SK-MEL-5 (cell line): ENCODE measurements at regions not wholly inside any gene's neighbourhood (a gene's known extent, or its start where the extent isn't known, plus 50 kb on each side); places are given as distances from the start of the nearest gene placed in this dataset.

ENCODE experiments used
- DNase-seq: peaks from one replicate; pipeline ENCODE4 v3.0.0-alpha.2; 2016; ENCODE audit warnings: low read depth, low spot score
- in situ Hi-C: cut with HindIII; loops from 2 replicates; pipeline ENCODE4 v1.10.0; 2016; ENCODE audit warnings: low sequenced_read_pairs, high pct_unique_total_duplicates, low pct_unique_long_range_greater_than_20kb

- no peak for DNase-seq
- in situ Hi-C loops, result no loop called here
Measured at GRCh38 chr12:114981036-114981435, 297.1 kb upstream of the TBX3 start.

DNA sequence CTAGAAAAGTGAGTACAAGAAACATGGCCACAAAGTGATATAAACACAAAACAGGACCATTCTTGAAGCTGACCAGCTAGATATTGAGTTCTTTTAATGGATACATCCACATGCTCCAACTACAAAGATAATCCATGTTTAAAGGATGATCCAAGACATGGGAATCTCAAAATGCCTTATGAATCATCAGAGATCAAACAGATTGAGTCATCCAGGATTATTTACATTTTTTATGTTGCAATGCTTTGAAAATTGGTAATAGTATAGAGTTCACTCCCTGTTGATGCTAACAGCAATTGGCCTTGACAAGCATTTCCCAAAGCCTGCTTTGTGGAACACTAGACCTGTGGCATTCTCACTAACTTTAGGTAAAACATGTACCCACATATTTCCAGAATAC is 293.0 kb upstream of the TBX3 start:
- in situ Hi-C loops, result no loop called here
- no peak for DNase-seq

DNA sequence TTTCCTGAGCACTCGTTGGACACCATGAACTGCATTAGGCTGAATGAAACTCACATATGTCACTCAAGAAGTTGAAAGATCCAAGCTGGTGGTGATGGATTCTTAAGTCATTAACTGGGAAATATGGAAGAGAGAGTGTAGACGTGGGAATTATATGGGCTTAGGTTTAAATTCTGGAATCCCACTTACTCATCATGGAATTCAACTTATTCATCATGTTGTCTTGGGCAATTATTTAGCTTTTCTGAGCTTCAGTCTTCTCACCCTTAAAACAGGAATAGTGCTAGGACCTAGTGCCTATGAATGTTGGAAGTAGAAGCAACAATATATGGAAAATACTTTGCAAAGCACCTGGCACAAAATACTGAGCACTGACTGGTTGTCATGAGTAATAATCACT is 292.4 kb upstream of the TBX3 start:
- no peak for DNase-seq
- in situ Hi-C loops, result no loop called here

GRCh38 chr12:114975640-114976310 is 291.8 kb upstream of the TBX3 start:
- in situ Hi-C loops, result no loop called here
- DNase-seq, result no peak

DNA sequence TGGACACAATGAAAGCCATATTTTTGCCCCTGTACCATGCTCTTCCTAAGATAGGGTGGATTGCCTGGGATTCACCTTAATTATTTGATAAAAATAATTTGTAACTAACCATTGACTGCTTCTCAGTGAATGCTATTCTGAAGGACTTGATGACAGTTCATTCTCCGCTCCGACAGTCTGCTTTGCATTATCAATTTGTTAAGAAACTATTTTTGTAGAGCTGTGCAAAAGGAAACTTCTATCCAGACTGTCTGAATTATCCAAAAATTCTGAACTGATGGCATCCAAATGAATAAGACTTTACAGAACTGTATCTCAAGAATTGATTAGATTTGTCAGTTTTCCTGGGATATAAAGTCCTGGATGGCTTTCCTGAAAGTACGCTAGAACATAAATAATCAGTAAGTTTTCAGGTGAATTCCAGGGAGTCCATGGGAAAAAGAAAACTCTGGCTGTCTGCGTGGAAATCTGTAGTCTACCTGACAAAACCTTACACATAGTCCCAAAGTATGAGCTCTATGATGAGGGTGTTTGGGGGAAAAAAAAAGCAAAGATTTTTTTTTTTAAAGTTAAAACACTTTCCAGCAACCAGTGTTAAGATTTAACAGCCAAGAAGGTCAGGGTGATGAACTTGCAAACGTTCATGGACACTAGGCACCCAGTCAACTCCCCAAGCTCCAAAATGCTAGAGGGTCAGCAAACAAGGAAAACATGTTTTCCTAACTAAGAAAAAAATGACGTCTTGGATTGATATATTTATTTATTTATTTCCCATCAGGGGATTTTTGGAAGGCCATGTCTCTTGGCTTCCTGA is 291.1 kb upstream of the TBX3 start:
- in situ Hi-C loops, result no loop called here
- DNase-seq, result no peak

DNA sequence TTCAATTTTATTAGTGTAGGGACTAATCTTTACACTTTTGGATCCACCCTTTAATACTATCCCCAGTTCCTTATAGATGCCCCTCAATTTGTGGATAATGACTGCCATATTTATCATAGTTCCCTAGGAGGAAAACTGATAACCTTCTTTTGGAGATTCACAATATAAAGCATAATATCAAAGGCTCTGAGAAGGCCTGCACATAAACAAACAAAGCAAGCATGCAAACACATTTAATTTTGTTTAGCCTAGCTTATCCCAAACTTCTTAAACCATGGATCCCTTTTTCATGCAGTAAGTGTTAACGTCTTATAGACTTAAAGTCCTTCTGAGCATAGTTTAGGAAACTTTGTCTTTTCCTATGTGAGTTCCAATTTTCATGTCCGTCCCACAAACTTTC is 290.4 kb upstream of the TBX3 start:
- in situ Hi-C loops, result no loop called here
- no peak for DNase-seq

DNA sequence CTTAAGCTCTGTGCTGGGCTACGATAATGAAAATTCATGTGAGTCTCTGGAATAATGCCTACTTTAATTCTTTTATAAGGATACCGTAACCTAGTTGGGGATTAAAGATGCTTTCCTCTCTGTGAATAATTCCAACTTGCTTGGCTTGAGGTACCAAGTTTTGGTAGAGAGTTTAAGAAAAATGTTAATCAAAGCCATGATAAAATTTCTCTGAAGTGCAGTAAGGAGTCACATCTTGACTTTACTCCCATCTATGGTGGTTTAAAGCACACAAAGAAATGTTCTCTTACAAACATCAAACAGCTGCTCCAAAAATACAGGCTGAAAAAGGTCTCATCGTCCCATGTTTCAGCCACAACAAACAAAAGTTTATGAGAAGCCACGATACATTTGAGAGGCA is 284.8 kb upstream of the TBX3 start:
- no peak for DNase-seq
- in situ Hi-C loops, result no loop called here

DNA sequence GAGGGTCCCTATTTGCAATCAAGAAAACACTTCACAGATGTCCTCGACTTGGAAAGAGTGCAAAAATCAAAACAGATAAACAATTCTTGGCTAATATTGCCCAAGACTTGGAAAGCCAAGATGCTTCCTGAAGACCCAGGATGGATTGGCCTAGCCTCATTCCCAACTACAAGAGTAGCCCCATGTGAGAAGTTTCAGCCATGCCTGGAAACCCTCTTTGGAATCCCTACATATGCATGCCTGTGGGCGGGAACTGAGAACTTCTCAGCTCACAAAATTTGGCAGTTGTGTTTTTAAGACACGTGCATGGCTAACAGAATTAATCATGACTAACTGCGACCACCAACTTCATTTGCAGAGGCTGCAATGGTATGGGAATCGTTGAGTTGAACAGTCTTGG is 283.2 kb upstream of the TBX3 start:
- in situ Hi-C loops, result no loop called here
- DNase-seq, result no peak

DNA sequence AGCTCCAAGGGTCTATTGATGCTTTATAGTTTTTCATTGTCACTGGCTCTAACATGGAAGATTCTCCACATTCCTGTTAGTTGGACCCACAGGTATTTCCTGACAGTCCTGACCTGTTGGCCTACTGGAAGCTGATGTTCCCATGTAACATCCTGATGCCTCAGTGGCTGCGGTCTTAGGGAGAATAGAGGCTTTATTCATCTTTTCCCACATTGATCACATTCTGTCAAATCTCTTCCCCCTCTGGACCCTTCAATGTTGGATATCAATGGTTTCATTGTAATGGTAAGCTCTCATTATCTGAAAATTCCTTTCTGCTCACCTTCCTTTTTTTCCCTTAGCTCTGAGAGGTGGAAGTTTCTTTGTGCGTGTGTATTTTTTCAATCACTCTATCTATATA is 280.9 kb upstream of the TBX3 start:
- in situ Hi-C loops, result no loop called here
- no peak for DNase-seq

GRCh38 chr12:114963846-114964245 is 279.9 kb upstream of the TBX3 start:
- no peak for DNase-seq
- in situ Hi-C loops, result no loop called here

GRCh38 chr12:114961491-114961890 is 277.5 kb upstream of the TBX3 start:
- in situ Hi-C loops, result no loop called here
- no peak for DNase-seq

DNA sequence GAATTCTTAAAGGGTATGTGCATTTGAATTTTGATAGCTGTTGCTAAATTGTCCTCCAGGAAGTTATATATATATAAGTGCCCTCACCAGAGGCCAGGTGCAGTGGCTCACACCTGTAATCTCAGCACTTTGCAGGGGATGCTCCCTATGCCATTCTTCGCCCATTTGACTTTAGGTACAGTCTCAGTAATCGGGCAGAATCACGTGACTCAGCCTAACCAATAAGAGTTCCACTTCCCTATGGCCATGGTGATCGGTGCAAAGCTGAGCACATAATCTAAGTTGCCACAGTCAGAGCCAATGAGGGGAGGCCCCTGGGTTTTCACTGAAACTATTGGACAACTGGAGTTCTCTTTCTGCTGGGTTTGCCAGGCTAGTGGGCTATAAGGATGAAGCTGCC is 274.6 kb upstream of the TBX3 start:
- in situ Hi-C loops, result no loop called here

GRCh38 chr12:114957225-114957624 is 273.2 kb upstream of the TBX3 start:
- no peak for DNase-seq
- in situ Hi-C loops, result no loop called here

More for the DNA sequence above, 274.6 kb upstream of the TBX3 start:
- peak; percentile 10 for DNase-seq

GRCh38 chr12:114955414-114956014 is 271.5 kb upstream of the TBX3 start:
- no peak for DNase-seq
- in situ Hi-C loops, result no loop called here

GRCh38 chr12:114954511-114955055 is 270.6 kb upstream of the TBX3 start:
- peak; percentile 49 for DNase-seq
- in situ Hi-C loops, result no loop called here

DNA sequence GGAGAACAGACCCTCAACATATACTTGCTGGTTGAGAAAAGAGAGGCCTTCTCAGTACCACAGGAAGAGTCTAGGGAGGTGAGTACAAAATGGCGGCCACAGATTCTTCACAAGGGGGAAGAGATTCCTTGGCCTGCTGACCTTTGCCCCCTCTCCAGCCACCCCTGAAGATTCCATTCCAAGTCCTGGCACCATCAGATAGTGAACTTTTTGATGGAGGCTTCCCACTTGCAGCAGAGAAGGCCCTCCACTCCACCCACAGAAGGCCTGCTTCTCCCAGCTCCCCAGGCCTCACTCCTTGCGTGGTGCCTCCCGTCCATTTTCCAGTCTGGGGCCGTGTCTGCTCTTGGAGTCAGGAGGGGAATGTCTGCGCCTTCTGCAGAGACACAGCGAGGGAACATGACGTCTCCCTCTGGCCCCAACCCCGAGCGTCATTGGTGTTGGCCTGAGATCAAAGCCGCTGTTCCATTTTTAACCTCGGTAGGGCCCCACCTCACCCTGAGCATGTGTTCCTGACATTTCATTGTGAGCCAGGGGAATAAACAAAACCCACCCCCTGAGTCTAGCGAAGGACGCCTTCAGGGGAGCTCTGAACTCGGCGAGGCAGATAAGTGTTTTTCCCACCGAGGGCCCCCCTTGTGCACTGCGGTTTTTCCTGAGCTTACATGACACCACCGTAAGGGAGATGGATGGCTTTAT is 268.7 kb upstream of the TBX3 start:
- in situ Hi-C loops, result no loop called here
- DNase-seq, result no peak

DNA sequence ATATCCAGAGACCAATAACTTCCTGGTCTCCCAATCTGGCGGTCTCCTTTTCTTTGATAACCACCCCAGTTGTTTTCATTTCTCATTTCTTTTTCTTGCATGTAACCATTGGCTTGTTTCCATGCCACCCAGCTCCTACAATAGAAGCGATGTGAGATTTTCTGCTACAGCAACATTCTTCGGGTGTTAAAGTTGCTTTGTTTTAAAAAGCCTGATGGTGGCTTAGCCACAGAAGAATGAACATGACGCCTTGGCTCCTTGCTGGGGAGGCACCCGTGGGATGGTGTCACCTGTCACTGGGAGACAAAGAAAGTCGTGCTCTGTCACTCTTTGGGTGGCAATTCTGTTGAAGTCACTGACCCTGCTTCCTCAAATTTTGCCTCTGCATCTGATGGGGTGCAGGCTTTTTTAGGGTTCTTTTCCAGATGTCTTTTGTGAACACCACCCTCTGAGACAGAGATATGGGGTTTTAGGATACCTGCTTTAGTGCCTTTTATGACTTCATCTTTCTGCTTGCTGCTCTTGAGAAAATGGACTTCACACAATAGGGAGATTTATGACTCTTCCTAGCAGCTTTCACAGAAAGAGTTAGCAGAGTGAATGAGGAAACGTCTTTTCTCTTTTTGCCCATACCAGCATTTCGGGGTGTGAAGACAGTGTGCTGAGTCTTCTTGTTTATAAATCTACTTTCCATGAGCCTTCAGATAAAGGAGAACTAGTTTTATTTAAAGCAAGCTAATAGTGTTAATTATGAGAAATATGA is 265.3 kb upstream of the TBX3 start:
- DNase-seq, result no peak

More for the DNA sequence above, 265.3 kb upstream of the TBX3 start:
- in situ Hi-C loops, result no loop called here
